ENCODE measurements at regions not wholly inside any gene's neighbourhood (a gene's known extent, or its start where the extent isn't known, plus 50 kb on each side); places are given as distances from the start of the nearest gene placed in this dataset.

DNA sequence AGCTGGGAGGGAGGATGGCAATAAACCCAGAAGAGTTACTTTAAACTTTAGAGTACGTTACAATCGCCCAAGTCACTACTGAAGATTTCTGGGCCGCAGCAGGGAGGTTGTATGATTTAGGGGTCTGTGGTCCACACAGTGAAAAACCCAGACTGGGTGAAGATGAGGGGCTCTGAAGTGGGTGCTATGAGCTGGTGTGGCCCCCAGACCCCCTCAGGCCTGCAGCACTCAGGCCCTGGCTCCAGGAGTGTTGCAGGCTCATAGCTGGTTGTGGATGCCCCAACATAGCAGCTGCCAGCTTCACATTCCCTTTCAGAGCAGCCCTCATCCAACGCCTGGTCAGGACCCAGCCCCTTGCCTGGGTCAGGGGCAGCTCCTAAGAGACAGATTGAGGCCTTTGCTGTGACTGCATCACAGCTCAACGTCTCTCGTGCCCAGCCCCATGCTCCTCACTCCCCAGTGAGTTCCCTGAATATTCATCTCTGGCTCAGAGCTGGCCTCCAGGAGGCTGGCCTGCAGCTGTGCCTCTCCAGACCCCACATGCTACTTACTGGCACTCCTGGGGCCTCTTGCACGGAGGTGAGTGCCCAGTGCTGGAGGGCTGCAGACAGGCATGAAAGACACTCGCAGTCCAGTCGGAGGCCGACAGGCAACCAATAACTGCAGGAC, 94.5 kb upstream of the MYCN start:
- no peak for DNase-seq

DNA sequence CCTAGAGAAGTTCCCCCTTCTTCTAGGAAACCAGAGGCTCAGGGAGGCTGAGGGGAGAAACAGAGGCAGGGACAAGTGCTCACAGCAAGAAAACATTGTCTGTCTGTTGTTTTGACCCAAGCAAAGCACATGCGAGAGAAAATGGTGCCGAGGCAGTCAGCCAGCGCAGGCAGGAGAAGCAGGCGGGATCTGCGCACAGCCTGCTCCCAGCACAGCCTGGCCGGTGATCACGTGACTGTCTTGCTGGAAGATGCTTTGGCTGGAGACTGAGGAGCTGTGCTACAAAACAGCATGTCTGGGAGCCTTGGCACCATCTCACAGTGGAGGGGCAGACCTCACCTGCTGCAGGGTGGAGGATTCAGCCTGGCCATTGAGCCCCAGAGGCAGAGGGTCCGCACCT, 93.7 kb upstream of the MYCN start:
- no peak for DNase-seq

DNA sequence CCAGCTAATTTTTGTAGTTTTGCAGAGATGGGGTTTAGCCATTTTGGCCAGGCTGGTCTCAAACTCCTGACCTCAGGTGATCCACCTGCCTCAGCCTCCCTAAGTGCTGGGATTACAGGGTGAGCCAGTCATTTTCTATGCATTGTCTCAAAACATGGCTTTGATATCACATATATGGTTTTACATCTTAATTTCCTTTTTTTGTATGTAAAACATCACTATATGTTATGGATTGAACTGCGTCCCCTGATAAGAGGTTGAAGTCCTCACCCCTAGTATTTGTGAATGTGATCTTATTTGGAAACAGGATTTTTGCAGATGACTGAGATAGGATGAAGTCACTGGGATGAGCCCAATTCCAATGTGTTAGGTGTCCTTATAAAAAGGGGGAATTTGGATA, 89.8 kb upstream of the MYCN start:
- no peak for DNase-seq

DNA sequence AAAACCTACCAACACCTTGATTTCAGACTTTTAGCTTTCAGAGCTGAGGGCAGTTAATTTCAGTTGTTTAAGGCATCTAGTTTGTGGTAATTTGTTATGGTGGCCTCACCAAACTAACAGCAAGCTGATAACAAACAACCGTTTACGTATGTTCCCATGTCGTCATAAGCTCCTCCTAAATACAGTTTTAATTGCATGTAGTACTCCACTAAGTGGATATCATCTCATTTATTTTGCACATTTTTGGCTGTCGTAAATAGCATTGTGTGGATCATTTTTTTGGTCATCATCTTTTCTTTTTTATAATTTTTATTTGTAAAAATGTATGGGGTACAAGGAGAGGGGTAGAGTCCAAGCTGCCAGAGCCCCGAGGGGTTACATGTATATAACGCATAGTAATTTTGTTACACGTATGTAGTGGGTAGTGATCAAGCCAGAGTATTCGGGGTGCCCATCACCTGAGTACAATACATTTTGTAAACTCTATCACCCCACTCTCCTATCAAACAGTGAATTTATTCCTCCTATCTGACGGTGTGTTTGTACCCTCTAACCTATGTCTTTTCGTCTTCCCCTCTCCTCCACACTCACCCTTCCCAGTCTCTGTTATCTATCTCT, 89.2 kb upstream of the MYCN start:
- no peak for DNase-seq

DNA sequence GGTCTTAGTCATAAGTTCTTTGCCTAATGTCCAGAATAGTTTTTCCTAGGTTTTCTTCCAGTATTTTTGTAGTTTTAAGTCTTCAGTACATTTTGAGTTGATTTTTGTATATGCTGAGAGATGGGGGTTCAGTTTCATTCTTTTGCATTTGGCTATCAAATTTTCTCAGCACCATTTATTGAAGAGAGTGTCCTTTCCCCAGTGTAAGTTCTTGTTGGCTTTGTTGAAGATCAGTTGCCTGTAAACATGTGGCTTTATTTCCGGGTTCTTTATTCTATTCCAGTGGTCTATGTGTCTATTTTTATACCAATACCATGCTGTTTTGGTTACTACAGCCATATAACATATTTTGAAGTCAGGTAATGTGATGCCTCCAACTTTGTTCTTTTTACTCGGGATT, 87.5 kb upstream of the MYCN start:
- no peak for DNase-seq

DNA sequence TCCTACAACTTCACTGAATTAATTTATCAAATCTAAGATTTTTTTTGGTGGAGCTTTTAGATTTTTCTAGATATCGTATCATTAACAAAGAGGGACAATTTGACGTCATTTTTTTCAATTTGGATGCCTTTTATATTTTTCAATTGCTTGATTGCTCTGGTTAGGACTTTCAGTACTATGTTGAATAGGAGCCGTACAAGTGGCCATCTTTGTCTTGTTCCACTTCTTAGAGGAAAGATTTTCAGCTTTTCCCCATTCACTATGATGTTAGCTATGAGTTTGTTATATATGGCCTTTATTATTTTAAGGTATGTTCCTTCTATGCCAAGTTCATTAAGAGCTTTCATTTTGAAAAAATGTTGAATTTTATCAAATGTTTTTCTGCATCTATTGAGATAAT, 86.4 kb upstream of the MYCN start:
- DNase-seq, result no peak

DNA sequence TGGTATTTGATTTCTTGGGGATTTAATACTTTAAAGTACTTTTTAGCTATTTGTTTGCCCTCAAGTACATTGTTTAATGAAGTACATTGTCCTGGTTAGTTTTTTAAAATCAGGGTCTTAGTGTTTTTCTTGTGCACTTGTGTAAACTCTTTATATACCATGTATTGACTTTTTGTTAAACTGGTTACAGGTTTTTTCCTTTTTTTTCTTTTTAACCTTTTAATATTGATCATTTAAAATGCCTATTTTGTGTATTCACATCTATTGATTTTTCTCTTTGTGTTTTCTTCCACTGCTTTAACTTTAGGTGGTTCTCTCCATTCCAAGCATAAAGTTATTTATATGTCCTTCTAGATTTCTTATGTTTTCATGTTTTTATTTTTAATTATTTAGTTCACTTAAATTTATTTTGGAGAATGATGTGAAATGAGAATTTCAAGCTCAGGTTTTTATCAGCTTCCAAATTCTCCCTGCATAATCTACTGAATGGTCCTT, 84.5 kb upstream of the MYCN start:
- no peak for DNase-seq

DNA sequence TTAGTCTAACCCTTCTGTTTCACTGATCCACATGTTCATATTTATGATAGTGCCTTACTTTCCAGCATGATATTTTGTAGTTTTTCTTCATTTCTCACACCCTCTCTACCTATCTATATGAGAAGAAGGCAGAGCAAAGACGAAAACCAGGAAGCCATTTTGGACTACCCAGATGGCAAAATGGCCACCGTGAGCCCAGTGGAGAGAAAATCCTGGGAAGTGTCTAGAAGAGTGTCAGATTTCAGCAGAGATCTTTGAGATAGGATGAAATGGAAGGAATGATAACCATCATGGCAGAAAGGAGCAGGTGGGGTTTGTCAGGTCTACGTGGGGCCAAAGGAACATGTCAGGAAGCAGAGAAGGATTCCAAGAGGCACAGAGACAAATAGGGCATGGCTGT, 84.0 kb upstream of the MYCN start:
- no peak for DNase-seq

DNA sequence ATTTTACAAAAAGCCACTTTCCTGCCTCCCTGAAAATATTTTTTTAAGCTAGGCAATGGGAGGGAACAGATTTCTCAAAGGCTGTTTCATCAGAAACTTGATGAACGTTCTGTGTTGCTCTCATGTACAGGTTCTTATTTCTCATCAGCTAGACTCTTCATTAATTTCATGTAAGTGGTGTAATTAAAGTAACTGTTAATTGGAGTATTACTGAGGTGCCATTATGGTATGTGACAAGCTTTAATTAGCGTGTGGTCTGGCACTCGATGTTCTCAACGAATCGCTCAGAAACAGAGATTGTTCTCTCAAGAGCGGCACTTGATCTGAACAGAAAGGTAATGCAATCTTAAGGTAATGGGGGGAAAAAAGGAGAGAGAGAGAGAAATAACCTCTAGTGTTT, 81.9 kb upstream of the MYCN start:
- DNase-seq, result no peak

DNA sequence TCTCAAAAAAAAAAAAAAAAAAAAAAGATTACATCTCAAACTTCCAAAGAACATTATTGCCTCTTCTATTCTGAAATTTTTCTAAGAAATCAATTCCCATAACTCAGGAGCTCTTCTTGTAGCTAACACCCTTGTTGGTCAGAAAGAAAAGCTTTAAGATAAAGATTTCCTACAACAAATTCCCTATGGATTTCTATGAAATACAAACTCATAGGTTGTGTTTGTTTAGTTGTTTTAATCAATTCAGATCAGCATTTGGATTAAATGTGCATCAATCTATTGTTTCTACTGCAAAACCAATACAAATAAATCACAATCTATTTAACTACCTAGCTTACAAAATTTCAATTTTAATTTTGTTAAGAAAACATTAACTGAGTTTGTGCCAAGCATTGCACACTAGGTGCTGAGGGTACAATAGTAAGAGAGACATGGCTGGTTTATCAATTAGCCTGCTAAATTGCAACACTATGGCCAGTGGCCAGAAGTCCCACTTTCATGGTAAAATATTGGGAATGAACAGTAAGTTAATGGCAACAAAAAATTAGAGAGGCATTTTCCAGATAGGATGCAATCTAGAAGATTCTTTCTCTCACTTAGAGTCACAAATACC, 80.2 kb upstream of the MYCN start:
- no peak for DNase-seq

DNA sequence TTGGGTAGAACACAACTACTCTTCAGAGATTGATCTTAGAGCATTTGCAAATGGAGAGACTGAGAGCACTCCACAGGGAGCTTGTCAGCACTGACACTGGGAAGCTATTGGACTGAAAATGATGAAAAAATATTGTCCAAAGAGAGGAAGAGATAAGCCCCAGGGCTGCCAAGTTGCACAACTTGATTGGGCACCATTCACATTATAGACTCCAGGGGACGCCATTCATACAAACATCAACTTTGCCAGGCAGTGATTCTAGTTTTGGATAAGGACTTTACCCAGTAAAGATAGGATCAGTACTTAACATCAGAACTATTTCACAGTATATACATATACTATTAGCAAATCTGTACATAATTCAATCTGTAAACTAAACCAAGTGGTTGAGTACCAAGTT, 79.6 kb upstream of the MYCN start:
- no peak for DNase-seq

DNA sequence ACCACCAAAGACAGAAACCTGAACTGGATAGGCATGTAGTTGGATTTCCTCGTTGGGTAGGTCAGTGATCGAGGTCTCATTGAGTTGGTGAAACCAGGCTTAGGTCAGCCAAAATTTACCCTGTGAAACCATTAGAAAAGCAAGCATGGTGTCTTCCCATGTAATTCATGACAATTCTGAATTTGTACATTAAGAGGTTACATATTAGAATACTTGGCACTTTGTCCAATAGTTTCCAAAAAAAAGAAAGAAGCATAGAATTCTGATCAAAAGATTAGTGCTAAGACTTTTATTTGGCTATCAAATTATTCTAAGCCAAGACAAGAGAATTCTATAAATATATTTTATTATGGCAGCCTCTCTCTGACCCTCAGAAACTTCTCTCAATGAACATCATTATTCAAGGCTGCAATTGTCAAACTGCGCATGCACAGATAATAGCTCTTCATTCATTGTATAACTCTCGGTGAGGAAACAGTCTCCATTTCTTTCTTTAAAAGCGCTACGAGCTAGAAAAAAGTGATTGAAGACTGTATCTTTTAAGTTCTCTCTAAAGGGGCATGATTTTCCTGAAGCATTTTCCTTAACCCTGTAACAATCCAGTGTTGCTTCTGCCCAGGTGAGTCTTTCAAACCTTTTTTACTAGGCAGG, 79.1 kb upstream of the MYCN start:
- no peak for DNase-seq

DNA sequence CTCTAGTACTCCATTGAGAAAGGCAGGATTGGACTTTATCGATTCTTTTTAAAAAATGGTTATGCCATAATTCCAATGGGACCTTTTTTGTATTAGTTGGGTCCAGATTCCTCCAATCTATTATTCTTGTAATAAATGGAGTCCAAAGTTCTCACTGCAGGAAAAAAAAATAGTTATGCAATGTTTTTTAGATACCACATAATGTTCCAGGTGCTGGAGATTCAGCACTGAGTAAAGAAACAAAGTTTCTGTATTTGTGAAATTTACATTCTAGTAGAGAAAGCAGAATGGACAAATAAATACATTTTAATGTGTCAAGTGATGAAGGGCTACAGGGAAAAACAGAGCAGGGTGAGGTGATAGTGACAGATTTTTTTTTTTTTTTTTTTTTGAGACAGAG, 78.5 kb upstream of the MYCN start:
- no peak for DNase-seq

DNA sequence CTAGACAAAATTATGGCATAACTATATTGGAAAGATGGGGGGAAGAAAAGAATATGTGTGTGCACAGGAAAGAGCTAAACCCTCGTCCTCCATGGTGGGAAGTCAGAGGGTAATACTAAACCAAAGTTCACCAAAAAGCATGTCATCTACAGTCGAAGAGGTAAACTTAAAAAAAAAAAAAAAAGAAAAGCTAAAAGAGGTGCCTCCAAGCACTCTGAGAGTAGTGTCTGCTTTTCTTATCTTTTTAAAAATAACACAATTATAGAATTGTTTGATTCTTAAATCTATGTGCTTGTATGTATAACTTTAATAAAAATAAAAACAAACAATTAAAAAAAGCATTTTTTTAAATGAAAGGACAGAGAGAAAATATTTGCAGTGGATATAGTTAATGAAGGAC, 77.3 kb upstream of the MYCN start:
- no peak for DNase-seq

DNA sequence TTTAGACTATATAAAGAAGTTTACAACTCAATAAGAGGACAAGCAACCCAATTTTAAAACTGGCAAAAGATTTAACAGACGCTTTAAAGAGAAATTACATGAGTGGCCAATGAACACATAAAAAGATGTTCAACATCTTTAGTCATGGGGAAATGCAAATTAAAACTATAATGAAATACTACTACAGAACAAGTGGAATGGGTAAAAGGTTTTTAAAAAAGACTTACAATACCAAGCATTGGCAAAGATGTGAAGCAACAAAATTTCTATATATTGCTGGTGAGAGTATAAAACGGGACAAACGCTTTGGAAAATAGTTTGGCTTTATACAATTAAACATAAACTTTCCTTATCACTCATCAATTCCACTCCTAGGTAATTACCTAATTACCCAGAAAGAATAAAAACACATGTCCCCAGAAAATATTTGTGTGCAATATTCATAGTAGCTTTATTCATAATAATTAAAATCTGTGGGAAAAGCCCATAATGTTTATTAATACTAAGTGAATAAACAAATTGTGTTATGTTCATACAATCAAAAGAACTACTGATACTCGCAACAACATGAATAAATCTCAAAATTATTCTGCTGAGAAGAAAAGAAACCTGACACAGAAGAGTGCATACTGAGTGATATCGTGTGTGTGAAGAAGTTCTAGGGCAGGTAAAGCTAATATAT, 76.7 kb upstream of the MYCN start:
- no peak for DNase-seq

DNA sequence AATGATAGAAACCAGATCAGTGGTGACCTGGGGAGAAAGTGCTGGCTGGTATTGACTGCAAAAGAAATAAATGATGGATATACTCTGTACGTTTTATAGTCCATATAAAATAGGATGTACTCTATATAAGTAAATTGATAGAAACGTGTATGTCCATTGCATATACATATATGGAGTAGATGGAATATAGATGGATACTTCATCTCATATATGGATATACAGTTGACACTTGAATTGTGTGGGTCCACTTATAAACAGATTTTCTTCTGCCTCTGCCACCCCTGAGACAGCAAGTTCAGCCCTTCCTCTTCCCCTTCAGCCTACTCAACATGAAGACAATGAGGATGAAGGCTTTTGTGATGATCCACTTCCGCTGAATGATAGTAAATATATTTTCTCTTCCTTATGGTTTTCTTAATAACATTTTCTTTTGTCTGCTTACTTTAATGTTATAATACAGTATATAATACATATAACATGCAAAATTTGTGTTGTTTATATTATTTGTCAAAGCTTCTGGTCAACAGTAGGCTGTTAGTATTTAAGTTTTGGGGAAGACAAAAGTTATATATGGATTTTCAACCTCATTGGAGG, 76.1 kb upstream of the MYCN start:
- DNase-seq, result no peak

DNA sequence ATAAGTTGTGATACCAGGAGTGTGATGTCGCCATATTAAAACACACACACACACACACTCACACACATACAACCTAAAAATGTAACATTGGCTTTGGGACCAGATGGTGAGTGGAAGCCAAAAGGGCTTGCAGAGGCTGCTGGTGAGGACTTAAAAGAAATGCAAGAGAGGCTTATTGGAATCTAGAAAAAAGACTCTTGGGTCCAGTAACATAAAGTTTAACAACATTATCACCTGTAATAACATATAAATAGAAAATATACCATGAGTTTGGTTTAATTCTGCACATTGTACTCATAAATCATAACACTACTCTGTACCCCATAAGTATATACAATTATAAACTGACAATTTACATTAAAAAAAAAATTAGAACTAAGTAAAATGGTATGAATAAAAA, 74.4 kb upstream of the MYCN start:
- no peak for DNase-seq

DNA sequence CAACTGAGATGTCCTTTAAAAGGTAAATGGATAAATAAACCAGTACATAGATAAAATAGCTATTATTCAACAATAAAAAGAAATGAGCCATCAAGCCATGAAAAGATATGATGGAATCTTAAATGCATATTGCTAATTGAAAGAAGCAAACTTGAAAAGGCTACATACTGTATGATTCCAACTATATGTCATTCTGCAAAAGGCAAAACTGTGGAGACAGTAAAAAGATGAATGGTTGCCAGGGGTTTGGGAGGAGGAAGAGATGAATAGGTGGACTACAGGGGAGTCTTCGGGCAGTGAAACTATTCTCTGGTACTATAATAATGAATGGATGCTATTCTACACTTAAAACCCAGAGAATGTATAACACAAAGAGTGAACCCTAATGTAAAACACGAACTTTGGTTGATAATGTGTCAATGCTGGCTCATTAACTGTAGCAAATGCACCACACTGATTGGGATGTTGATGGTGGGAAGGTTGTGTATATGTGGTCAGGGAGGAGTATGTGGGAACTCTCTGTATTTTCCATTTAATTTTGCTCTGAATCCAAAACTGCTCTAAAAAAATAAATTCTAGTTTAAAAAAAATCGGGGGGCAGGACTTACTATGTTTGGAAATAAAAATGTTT, 73.7 kb upstream of the MYCN start:
- no peak for DNase-seq

DNA sequence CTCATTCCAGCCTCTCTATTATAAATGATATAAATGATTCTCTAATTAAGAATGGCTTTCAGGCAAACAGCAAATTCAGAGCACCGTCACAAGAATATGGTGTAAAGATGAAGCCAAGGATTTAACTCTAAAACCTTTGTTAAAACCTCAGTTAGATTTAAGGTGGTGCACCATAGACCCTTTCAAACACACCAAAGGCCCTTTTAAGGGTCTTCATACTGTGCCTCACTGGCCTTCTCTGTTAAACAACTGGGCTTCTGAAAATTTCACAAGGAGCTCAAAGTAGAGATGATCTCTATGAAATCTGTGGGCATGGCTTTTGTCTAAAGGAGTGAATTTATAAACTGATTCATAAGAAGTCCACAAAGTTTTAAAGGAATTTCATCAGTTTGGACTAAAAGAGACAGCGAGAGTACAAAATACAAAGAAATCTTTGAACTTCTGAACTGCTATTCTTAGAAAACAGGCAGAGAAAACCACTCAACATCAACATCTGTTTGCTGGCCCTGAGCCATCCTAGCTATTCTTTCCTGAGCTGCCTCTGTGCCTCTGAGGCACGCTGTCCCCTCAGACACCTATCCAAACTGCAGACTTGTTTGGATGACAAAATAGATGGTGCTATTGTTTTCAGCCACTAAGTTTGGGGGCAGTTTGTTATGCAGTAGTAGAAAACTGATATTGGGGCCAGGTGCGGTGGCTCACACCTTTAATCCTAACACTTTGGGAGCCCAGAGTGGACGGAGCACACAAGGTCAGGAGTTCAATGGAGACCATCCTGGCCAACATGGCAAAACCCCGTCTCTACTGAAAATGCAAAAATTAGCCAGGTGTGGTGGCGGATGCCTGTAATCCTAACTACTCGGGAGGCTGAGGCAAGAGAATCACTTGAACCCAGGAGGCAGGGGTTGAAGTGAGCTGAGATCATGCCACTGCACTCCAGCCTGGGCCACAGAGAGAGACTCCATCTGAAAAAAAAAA, 72.9 kb upstream of the MYCN start:
- no peak for DNase-seq

DNA sequence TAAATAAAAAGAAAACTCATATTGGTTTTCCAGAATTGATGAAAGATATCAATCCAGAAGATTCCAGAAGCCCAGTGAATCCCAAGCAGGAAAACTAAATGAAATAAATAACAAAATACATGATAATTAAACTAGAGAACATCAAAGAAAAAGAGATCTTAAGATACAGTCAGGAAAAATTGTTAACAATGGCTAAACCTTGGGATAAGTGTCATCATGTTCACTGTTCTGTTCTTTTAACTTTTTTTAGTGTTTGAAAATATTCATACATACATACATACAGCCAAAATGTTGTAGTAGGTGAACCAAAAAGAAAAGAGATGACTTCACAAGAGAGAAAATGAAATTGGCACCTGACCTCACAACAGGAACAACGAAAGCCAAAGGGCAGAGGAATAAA, 72.2 kb upstream of the MYCN start:
- DNase-seq, result no peak

DNA sequence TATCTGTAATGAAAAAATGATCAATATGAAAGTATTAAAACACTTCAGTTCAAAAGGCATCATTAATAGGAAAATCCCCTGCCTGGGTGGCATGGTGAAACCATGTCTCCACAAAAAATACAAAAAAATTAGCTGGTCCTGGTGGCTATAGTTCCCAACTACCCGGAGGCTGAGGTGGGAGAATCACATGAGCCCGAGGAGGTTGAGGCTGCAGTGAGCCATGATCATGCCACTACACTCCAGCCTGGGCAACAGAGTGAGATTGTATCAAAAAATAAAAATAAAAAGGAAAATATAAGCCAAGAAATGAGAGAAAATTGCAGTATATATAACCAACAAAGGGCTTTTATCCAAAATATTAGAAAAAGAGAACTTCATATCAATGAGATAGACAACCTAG, 71.6 kb upstream of the MYCN start:
- DNase-seq, result no peak

Data from COR-L47 (cell line).